ENCODE measurements at regions not wholly inside any gene's neighbourhood (a gene's known extent, or its start where the extent isn't known, plus 50 kb on each side); places are given as distances from the start of the nearest gene placed in this dataset.
"Not testable (repeated sequence)": the region's sequence is repeated elsewhere in the genome, so short reads cannot be mapped to it uniquely, and the experiment has no call there.

GRCh38 chr15:70512772-70513362 is 250.5 kb downstream of the UACA start:
- no peaks in the 10 kb centered on the region for H3K79me2 ChIP-seq (ENCODE audit: control insufficient read depth, low read length)
- H3F3A ChIP-seq (ENCODE audit: control insufficient read depth, insufficient read depth), result no peaks in the 10 kb centered on the region
- no peak overlapping the region for H3K4me2 ChIP-seq (ENCODE audit: low read length)
- no peaks in the 10 kb centered on the region for H3K36me3 ChIP-seq (ENCODE audit: control insufficient read depth, low read length)
- no peaks in the 10 kb centered on the region for H4K20me1 ChIP-seq (ENCODE audit: control insufficient read depth, insufficient read depth, low read depth, low read length)
- H3K4me3 ChIP-seq (ENCODE audit: low read length), result no peak overlapping the region
- H3K9me3 ChIP-seq (ENCODE audit: control insufficient read depth, insufficient read depth, low read length), result peaks cover 26% of the 10 kb centered on the region
- peaks cover 14% of the 10 kb centered on the region for H3K27me3 ChIP-seq (ENCODE audit: control insufficient read depth, low read length)
- TF ChIP-seq, protein P1, sequence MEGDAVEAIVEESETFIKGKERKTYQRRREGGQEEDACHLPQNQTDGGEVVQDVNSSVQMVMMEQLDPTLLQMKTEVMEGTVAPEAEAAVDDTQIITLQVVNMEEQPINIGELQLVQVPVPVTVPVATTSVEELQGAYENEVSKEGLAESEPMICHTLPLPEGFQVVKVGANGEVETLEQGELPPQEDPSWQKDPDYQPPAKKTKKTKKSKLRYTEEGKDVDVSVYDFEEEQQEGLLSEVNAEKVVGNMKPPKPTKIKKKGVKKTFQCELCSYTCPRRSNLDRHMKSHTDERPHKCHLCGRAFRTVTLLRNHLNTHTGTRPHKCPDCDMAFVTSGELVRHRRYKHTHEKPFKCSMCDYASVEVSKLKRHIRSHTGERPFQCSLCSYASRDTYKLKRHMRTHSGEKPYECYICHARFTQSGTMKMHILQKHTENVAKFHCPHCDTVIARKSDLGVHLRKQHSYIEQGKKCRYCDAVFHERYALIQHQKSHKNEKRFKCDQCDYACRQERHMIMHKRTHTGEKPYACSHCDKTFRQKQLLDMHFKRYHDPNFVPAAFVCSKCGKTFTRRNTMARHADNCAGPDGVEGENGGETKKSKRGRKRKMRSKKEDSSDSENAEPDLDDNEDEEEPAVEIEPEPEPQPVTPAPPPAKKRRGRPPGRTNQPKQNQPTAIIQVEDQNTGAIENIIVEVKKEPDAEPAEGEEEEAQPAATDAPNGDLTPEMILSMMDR (IDR thresholded peaks at IDR 0.05; ENCODE audit: low read depth, low read length, poor library complexity, severe bottlenecking), result peak; percentile 98
- TF ChIP-seq EZH2phosphoT487 (IDR thresholded peaks at IDR 0.05; ENCODE audit: borderline replicate concordance, low read length), result no peak
- no peak overlapping the region for H3K27ac ChIP-seq (ENCODE audit: low read depth, low read length)
- peaks cover 29% of the 10 kb centered on the region for H3K4me1 ChIP-seq (ENCODE audit: control insufficient read depth, low read length)
- no peaks in the 10 kb centered on the region for H3K9me2 ChIP-seq (replicated peaks; ENCODE audit: control insufficient read depth, low read length)

DNA sequence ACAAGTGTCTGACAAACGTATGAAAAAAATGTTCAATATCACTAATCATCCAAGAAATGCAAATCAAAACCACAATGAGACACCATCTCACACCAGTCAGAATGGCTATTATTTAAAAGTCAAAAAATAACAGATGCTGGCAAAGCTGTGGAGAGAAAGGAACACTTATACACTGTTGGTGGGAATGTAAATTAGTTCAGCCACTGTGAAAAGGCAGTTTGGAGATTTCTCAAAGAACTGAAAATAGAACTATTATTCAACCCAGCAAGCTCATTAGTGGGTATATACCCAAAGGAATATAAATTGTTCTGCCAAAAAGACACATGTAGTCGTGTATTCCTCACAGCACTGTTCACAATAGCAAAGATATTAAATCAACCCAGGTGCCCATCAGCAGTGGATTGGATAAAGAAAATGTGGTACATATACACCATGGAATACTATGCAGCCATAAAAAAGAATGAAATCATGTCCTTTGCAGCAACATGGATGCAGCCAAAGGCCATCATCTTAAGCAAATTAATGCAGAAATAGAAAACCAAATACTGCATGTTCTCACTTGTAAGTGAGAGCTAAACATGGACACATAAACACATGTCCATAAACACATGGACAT is 251.3 kb downstream of the UACA start:
- H3K4me2 ChIP-seq (ENCODE audit: low read length), result not testable (repeated sequence)

GRCh38 chr15:70510433-70510832 is 252.9 kb downstream of the UACA start:
- H3K4me1 ChIP-seq (ENCODE audit: control insufficient read depth, low read length), result peaks cover 36% of the 10 kb centered on the region
- H3K4me2 ChIP-seq (ENCODE audit: low read length), result no peak overlapping the region
- H3K9me2 ChIP-seq (replicated peaks; ENCODE audit: control insufficient read depth, low read length), result no peaks in the 10 kb centered on the region
- no peak overlapping the region for H3K27ac ChIP-seq (ENCODE audit: low read depth, low read length)
- peaks cover 26% of the 10 kb centered on the region for H3K9me3 ChIP-seq (ENCODE audit: control insufficient read depth, insufficient read depth, low read length)
- no peaks in the 10 kb centered on the region for H3K36me3 ChIP-seq (ENCODE audit: control insufficient read depth, low read length)
- no peak for TF ChIP-seq EZH2phosphoT487 (IDR thresholded peaks at IDR 0.05; ENCODE audit: borderline replicate concordance, low read length)
- no peaks in the 10 kb centered on the region for H3K79me2 ChIP-seq (ENCODE audit: control insufficient read depth, low read length)
- H3K4me3 ChIP-seq (ENCODE audit: low read length), result no peak overlapping the region
- H4K20me1 ChIP-seq (ENCODE audit: control insufficient read depth, insufficient read depth, low read depth, low read length), result no peaks in the 10 kb centered on the region
- no peaks in the 10 kb centered on the region for H3F3A ChIP-seq (ENCODE audit: control insufficient read depth, insufficient read depth)
- H3K27me3 ChIP-seq (ENCODE audit: control insufficient read depth, low read length), result peaks cover 13% of the 10 kb centered on the region; the same call in 1 of the 2 replicates

More for the DNA sequence above, 251.3 kb downstream of the UACA start:
- H3K4me1 ChIP-seq (ENCODE audit: control insufficient read depth, low read length), result peaks cover 29% of the 10 kb centered on the region
- not testable (repeated sequence) for H3F3A ChIP-seq (ENCODE audit: control insufficient read depth, insufficient read depth); H3K9me2 ChIP-seq (replicated peaks; ENCODE audit: control insufficient read depth, low read length); H3K79me2 ChIP-seq (ENCODE audit: control insufficient read depth, low read length); H3K4me3 ChIP-seq (ENCODE audit: low read length); H3K36me3 ChIP-seq (ENCODE audit: control insufficient read depth, low read length); H4K20me1 ChIP-seq (ENCODE audit: control insufficient read depth, insufficient read depth, low read depth, low read length)
- H3K27me3 ChIP-seq (ENCODE audit: control insufficient read depth, low read length), result peaks cover 14% of the 10 kb centered on the region
- peaks cover 26% of the 10 kb centered on the region for H3K9me3 ChIP-seq (ENCODE audit: control insufficient read depth, insufficient read depth, low read length)
- H3K27ac ChIP-seq (ENCODE audit: low read depth, low read length), result peak overlapping the region; percentile 22; the same call in 1 of the 2 replicates

DNA sequence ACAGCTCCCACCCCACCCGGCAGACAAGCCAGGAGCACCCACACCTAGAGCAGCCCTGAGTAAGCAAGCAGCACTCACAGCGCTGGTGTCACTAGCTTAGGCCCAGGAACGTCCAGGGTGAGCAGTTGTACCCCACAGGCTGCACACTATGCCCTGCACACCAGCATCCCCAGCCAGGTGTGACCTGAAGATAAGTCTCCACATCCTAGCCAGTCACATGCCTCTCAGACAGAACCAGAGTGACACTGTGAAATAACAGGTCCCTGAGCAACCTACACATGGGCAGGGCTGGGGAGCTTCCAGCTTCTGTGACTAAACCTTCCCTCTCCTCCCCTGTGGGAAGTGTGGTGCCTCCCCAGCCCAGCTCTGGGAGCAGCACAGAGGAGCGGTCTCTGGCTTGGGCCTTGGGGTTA is 253.6 kb downstream of the UACA start:
- Histone ChIP-seq H3K27me3 (ENCODE audit: control insufficient read depth, low read length) (peaks cover 20% of the 10 kb centered on the region), H3K9me2 (replicated peaks; ENCODE audit: control insufficient read depth, low read length) (no peaks in the 10 kb centered on the region), H3F3A (ENCODE audit: control insufficient read depth, insufficient read depth) (no peaks in the 10 kb centered on the region), H3K9me3 (ENCODE audit: control insufficient read depth, insufficient read depth, low read length) (peaks cover 26% of the 10 kb centered on the region), H3K79me2 (ENCODE audit: control insufficient read depth, low read length) (no peaks in the 10 kb centered on the region), H3K4me3 (ENCODE audit: low read length) (no peak overlapping the region), H3K36me3 (ENCODE audit: control insufficient read depth, low read length) (no peaks in the 10 kb centered on the region), H4K20me1 (ENCODE audit: control insufficient read depth, insufficient read depth, low read depth, low read length) (no peaks in the 10 kb centered on the region), H3K4me2 (ENCODE audit: low read length) (no peak overlapping the region), H3K27ac (ENCODE audit: low read depth, low read length) (no peak overlapping the region), H3K4me1 (ENCODE audit: control insufficient read depth, low read length) (peaks cover 43% of the 10 kb centered on the region)
- no peak for TF ChIP-seq EZH2phosphoT487 (IDR thresholded peaks at IDR 0.05; ENCODE audit: borderline replicate concordance, low read length)
- TF ChIP-seq, protein P1 (IDR thresholded peaks at IDR 0.05; ENCODE audit: low read depth, low read length, poor library complexity, severe bottlenecking), result no peak
